ENCODE measurements at regions not wholly inside any gene's neighbourhood (a gene's known extent, or its start where the extent isn't known, plus 50 kb on each side); places are given as distances from the start of the nearest gene placed in this dataset.

- TF ChIP-seq EZH2 (IDR thresholded peaks at IDR 0.05; ENCODE audit: borderline replicate concordance, insufficient read depth, low read depth, low read length, poor library complexity, severe bottlenecking) = no peak
- no peak for TF ChIP-seq CTCF (IDR thresholded peaks at IDR 0.05)
These were observed 131.3 kb downstream of the INHBA start for GRCh38 chr7:41571573-41571972.
